Parathyroid adenoma (tissue), 2 donors: ENCODE measurements at regions not wholly inside any gene's neighbourhood (a gene's known extent, or its start where the extent isn't known, plus 50 kb on each side); places are given as distances from the start of the nearest gene placed in this dataset.

ENCODE experiments used
- H2AFZ ChIP-seq: fragments of 300-600 bp; sonication (generic); one replicate; pipeline ENCODE4 v1.7.0; 2017; ENCODE audit warnings: antibody characterized with exemption, mild to moderate bottlenecking
- H3K27ac ChIP-seq: fragments of 300-600 bp; sonication (generic); one replicate; pipeline ENCODE4 v1.7.0; 2017
- H3K27me3 ChIP-seq: fragments of 300-600 bp; sonication (generic); one replicate; pipeline ENCODE4 v1.7.0; 2017; ENCODE audit warnings: low read length; ENCODE audit not compliant: control insufficient read depth, insufficient read depth
- H3K36me3 ChIP-seq: fragments of 300-600 bp; sonication (generic); one replicate; pipeline ENCODE4 v1.7.0; 2017; ENCODE audit warnings: low read length; ENCODE audit not compliant: control insufficient read depth, insufficient read depth
- H3K4me1 ChIP-seq: fragments of 300-600 bp; sonication (generic); one replicate; pipeline ENCODE4 v1.7.0; 2017; ENCODE audit warnings: control low read depth
- H3K4me2 ChIP-seq: fragments of 300-600 bp; sonication (generic); one replicate; pipeline ENCODE4 v1.7.0; 2017; ENCODE audit warnings: low read length
- H3K4me3 ChIP-seq: fragments of 300-600 bp; sonication (generic); one replicate; pipeline ENCODE4 v1.7.0; 2017; ENCODE audit warnings: low read depth, low read length
- H3K79me2 ChIP-seq: fragments of 300-600 bp; sonication (generic); one replicate; pipeline ENCODE4 v1.7.0; 2017; ENCODE audit warnings: control low read depth
- H3K9ac ChIP-seq: fragments of 300-600 bp; sonication (generic); one replicate; pipeline ENCODE4 v1.7.0; 2017; ENCODE audit warnings: mild to moderate bottlenecking
- H3K9me3 ChIP-seq: fragments of 300-600 bp; sonication (generic); one replicate; pipeline ENCODE4 v1.7.0; 2017; ENCODE audit warnings: low read length; ENCODE audit not compliant: control insufficient read depth
- TF ChIP-seq, protein P1 (sequence below): fragments of 300-600 bp; sonication (generic); IDR thresholded peaks from one replicate; pipeline ENCODE4 v1.7.0; 2017; ENCODE audit warnings: antibody characterized with exemption, mild to moderate bottlenecking
- donor health status: primary hyperparathyroidism.

DNA sequence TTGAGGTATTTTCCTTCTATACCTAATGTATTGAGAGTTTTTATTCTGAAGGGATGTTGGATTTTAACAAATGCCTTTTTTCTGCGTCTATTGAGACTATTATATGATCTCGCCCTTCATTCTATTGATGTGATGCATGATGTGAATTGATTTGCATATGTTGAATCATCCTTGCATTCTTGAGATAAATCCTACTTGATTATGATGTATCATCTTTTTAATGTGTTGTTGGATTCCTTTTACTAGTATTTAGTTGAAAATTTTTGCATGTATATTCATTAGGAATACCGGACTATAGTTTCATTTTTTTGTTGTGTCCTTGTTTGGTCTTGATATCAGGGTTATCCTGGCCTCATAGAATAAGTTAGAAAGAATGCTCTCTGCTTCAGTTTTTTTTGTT is 169.7 kb downstream of the NPR3 start:
- H3K9me3 ChIP-seq, result no peaks in the 10 kb centered on the region
- no peak overlapping the region for H2AFZ ChIP-seq
- TF ChIP-seq, protein P1, sequence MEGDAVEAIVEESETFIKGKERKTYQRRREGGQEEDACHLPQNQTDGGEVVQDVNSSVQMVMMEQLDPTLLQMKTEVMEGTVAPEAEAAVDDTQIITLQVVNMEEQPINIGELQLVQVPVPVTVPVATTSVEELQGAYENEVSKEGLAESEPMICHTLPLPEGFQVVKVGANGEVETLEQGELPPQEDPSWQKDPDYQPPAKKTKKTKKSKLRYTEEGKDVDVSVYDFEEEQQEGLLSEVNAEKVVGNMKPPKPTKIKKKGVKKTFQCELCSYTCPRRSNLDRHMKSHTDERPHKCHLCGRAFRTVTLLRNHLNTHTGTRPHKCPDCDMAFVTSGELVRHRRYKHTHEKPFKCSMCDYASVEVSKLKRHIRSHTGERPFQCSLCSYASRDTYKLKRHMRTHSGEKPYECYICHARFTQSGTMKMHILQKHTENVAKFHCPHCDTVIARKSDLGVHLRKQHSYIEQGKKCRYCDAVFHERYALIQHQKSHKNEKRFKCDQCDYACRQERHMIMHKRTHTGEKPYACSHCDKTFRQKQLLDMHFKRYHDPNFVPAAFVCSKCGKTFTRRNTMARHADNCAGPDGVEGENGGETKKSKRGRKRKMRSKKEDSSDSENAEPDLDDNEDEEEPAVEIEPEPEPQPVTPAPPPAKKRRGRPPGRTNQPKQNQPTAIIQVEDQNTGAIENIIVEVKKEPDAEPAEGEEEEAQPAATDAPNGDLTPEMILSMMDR, result no peak
- no peaks in the 10 kb centered on the region for H3K27me3 ChIP-seq
- no peak overlapping the region for H3K4me3 ChIP-seq
- no peak overlapping the region for H3K27ac ChIP-seq
- H3K79me2 ChIP-seq, result no peaks in the 10 kb centered on the region
- no peak overlapping the region for H3K4me2 ChIP-seq
- no peaks in the 10 kb centered on the region for H3K36me3 ChIP-seq
- no peaks in the 10 kb centered on the region for H3K4me1 ChIP-seq
- no peak overlapping the region for H3K9ac ChIP-seq

DNA sequence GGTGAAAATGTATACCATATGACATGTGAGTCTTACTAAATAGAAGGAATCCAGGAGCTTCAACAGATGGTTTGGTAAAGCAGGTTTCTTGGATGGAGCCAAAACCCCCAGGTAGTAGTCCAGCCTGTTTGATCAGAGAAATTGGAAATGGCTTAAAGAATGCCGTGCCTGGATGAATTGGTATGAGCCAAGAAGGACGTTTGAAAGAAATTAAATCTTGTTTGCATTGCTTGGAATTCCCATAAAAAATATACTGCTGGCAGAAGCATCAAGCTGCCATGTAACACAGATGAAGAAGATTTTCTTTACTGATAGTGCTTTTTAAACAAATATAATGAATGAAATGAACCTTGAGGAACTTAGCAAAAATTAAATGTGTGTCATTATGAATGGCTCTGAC is 176.3 kb downstream of the NPR3 start:
- H2AFZ ChIP-seq, result no peak overlapping the region
- no peak overlapping the region for H3K4me2 ChIP-seq
- no peak overlapping the region for H3K27ac ChIP-seq
- H3K4me1 ChIP-seq, result no peaks in the 10 kb centered on the region
- H3K36me3 ChIP-seq, result no peaks in the 10 kb centered on the region
- H3K27me3 ChIP-seq, result no peaks in the 10 kb centered on the region
- TF ChIP-seq, protein P1, result no peak
- H3K79me2 ChIP-seq, result no peaks in the 10 kb centered on the region
- no peak overlapping the region for H3K9ac ChIP-seq
- no peak overlapping the region for H3K4me3 ChIP-seq
- no peaks in the 10 kb centered on the region for H3K9me3 ChIP-seq

DNA sequence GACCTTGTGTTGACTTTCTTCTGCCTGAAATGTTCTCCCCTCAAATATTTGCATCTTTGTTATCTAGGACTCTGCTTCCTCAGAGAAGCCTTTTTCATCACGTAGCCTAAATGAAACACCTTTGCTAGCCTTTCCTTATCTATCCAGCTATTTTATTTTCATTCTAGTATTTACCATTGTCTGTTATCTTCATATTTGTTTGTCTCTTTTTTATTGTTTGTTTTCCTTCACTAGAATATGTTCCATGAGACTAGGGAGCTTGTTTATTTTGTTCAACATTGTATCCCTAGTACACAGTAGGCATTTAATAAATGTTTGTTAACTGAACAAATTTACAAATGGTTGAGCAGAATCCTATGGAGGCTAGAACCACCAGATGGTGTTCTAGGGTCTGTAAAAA is 178.0 kb downstream of the NPR3 start:
- H3K4me1 ChIP-seq, result no peaks in the 10 kb centered on the region

DNA sequence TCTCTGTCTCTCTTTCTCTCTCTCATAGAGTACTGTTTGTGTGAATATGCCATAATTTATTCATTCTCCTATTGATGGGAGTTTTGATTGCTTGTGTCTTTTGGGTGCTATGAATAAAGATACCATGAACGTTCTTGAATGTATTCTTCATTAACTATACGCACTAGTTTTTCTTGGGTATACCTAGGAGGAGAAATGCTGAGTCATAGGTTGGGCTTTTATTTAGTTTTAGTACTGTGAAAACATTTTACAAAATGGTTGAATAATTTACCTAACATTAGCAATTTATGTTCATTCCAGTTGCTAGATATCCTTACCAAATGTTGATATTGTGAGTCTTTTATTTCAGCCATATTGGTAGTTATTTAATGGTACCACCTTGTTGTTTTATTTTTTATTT is 192.5 kb downstream of the NPR3 start:
- Histone ChIP-seq H3K4me1 (no peaks in the 10 kb centered on the region), H2AFZ (no peak overlapping the region), H3K4me3 (no peak overlapping the region), H3K27ac (no peak overlapping the region), H3K4me2 (no peak overlapping the region), H3K9me3 (no peaks in the 10 kb centered on the region), H3K9ac (no peak overlapping the region), H3K36me3 (no peaks in the 10 kb centered on the region), H3K27me3 (no peaks in the 10 kb centered on the region), H3K79me2 (no peaks in the 10 kb centered on the region)
- TF ChIP-seq, protein P1, result no peak

More for the DNA sequence above, 178.0 kb downstream of the NPR3 start:
- H3K4me3 ChIP-seq, result no peak overlapping the region
- no peaks in the 10 kb centered on the region for H3K9me3 ChIP-seq
- no peak overlapping the region for H3K4me2 ChIP-seq
- H3K79me2 ChIP-seq, result no peaks in the 10 kb centered on the region
- TF ChIP-seq, protein P1, result no peak
- no peaks in the 10 kb centered on the region for H3K36me3 ChIP-seq
- H2AFZ ChIP-seq, result no peak overlapping the region
- H3K9ac ChIP-seq, result no peak overlapping the region
- H3K27me3 ChIP-seq, result no peaks in the 10 kb centered on the region
- H3K27ac ChIP-seq, result no peak overlapping the region

DNA sequence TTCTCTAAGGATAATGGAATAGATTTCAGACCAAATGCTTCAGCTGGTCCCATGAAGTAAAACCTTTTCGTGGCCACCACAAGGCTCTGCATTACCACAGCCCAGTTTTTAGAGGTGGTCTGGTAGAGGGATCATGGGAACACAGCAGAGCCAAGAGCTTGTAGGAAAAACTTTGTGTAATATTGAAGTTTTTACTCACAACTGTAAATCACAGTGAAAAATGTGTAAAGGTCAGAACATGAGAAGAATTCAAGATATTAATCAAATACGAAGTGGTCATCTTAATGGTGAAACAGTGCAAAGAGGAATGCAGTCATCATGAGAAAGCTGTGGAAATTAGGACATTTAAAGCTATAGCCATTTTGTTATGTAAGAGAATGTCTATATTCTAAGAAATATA is 197.5 kb downstream of the NPR3 start:
- H3K4me3 ChIP-seq, result no peak overlapping the region
- H3K27me3 ChIP-seq, result no peaks in the 10 kb centered on the region
- TF ChIP-seq, protein P1, result no peak
- H3K36me3 ChIP-seq, result no peaks in the 10 kb centered on the region
- H3K9ac ChIP-seq, result no peak overlapping the region
- H3K79me2 ChIP-seq, result no peaks in the 10 kb centered on the region
- no peaks in the 10 kb centered on the region for H3K4me1 ChIP-seq
- no peak overlapping the region for H3K27ac ChIP-seq
- no peak overlapping the region for H3K4me2 ChIP-seq
- H2AFZ ChIP-seq, result no peak overlapping the region
- no peaks in the 10 kb centered on the region for H3K9me3 ChIP-seq
